Stimulated activated effector memory CD8-positive, alpha-beta T cell treated with anti-CD3 and anti-CD28 coated beads, Interleukin-12 subunit alpha, Interleukin-12 subunit beta, amount 100 ng/mL, for 72 hours (primary cell): ENCODE measurements at regions not wholly inside any gene's neighbourhood (a gene's known extent, or its start where the extent isn't known, plus 50 kb on each side); places are given as distances from the start of the nearest gene placed in this dataset.

ENCODE experiments used
- ATAC-seq: fragments of 150-1000 bp; cut with Tn5 transposase; 2 replicates; pipeline ENCODE4 v1.10.0; 2021
- DNase-seq, 2 donors: peaks; one replicate each; pipeline ENCODE4 v3.0.0; 2021 to 2022; ENCODE audit warnings: low spot score in 2 of 2
- H3K27ac Mint-ChIP-seq: one replicate; pipeline ENCODE4 v1.8.0; 2022; ENCODE audit warnings: mild to moderate bottlenecking, mixed read lengths
- H3K36me3 Mint-ChIP-seq: one replicate; pipeline ENCODE4 v1.8.0; 2022; ENCODE audit warnings: mild to moderate bottlenecking, mixed read lengths
- H3K4me1 Mint-ChIP-seq: one replicate; pipeline ENCODE4 v1.8.0; 2022; ENCODE audit warnings: mixed read lengths
- H3K4me3 Mint-ChIP-seq: one replicate; pipeline ENCODE4 v1.8.0; 2022; ENCODE audit warnings: mild to moderate bottlenecking, mixed read lengths
- H3K9me3 Mint-ChIP-seq: one replicate; pipeline ENCODE4 v1.8.0; 2022; ENCODE audit warnings: mixed read lengths

DNA sequence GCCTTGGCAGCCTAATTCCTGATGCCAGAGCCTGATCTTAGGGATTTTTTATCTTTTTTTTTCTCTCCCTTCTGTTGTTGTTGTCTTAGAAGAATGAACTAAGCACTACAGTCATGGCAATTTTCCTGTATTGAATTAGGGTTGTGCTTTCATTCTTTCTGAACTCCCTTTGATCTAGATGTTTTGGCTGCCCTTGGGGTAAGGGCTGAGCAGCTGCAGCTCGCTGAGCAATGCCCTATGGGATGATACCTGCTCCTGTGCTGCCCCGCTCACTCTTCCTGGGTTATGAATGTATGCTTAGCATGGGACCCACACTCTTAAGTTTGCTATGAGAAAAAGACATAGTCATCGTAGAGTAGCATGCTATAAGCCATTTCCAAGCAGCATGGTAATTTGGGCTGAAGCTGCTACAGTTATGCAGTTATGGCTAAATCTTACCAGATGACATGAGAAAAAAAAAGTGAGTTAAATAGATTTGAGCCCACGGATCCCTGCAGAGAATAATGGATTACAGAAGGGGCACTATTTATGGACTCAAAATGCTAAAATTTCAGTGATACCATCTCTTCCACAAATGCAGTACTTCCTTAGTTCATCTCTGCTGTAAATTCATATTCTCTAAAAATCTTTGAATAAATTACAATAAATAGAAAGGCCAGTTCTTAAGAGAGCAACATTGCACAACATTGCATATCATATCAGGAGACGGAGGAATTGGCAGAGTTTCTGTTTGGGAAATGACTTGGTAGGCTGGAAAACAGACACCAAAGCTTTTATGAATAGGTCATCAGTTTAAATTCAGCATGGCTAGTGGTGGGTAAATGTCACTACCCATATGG, 79.2 kb upstream of the PTHLH start:
- Mint-ChIP-seq H3K36me3 (no peaks in the 10 kb centered on the region), H3K4me1 (no peaks in the 10 kb centered on the region), H3K9me3 (peaks cover 2% of the 10 kb centered on the region), H3K27ac (no peak overlapping the region), H3K4me3 (no peak overlapping the region)
- no peak for DNase-seq
- ATAC-seq: no peak

DNA sequence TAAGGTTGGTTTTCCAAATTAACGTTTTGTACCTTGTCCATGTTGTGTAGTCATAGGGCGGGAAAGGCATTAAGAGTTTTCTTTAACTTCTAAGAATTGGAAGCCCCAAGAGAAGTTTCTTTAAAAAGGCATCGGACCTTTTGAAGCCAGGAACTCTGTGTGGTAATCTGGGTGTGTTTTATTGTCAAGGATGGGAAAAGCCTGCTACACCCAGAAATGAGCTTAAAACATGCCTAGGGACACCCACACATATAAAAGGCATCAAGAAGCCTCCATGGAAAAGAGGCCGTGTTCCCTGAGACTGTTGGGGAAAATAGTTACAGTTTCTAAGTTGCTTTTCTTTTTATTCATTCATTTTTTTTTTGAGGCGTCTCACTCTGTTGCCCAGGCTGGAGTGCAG, 81.0 kb upstream of the PTHLH start:
- DNase-seq: no peak
- H3K4me3 Mint-ChIP-seq: no peak overlapping the region
- H3K36me3 Mint-ChIP-seq: no peaks in the 10 kb centered on the region
- no peaks in the 10 kb centered on the region for H3K9me3 Mint-ChIP-seq
- no peak overlapping the region for H3K27ac Mint-ChIP-seq
- H3K4me1 Mint-ChIP-seq: no peaks in the 10 kb centered on the region
- ATAC-seq: no peak

- H3K9me3 Mint-ChIP-seq: no peaks in the 10 kb centered on the region
- no peak overlapping the region for H3K4me3 Mint-ChIP-seq
- no peaks in the 10 kb centered on the region for H3K36me3 Mint-ChIP-seq
- ATAC-seq: no peak
- DNase-seq: no peak
- H3K27ac Mint-ChIP-seq: no peak overlapping the region
- no peaks in the 10 kb centered on the region for H3K4me1 Mint-ChIP-seq
Observed at GRCh38 chr12:28054583-28054982, 82.0 kb upstream of the PTHLH start.

GRCh38 chr12:28057856-28058615, 85.5 kb upstream of the PTHLH start:
- Mint-ChIP-seq H3K4me1 (no peaks in the 10 kb centered on the region), H3K27ac (no peak overlapping the region), H3K36me3 (no peaks in the 10 kb centered on the region), H3K9me3 (no peaks in the 10 kb centered on the region), H3K4me3 (no peak overlapping the region)
- DNase-seq: no peak
- peak; percentile 84 for ATAC-seq

DNA sequence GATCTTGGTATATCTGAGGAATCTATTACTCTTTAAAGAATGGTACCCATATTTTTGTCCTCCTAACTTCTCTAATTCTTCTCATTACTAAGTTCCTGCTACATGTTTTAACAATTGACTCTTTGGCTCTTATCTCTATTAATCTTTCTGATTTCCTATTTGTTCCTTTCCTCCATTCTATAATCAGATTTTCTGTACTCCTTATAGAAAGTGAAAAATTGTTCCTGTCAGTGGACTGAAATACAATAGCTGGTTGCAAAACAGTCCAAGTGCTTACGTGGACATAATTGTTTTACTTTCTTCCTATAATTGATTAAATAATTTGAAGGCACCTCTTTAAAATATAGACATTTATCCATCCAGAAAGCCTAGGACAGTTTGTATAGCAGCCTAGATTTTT, 86.7 kb upstream of the PTHLH start:
- Mint-ChIP-seq H3K9me3 (no peaks in the 10 kb centered on the region), H3K27ac (no peak overlapping the region), H3K4me1 (no peaks in the 10 kb centered on the region), H3K36me3 (no peaks in the 10 kb centered on the region), H3K4me3 (no peak overlapping the region)
- no peak for DNase-seq
- ATAC-seq: no peak

GRCh38 chr12:28059668-28060067, 87.1 kb upstream of the PTHLH start:
- Mint-ChIP-seq H3K27ac (no peak overlapping the region), H3K36me3 (no peaks in the 10 kb centered on the region), H3K4me1 (no peaks in the 10 kb centered on the region), H3K4me3 (no peak overlapping the region), H3K9me3 (no peaks in the 10 kb centered on the region)
- DNase-seq (no peak), ATAC-seq (no peak)

DNA sequence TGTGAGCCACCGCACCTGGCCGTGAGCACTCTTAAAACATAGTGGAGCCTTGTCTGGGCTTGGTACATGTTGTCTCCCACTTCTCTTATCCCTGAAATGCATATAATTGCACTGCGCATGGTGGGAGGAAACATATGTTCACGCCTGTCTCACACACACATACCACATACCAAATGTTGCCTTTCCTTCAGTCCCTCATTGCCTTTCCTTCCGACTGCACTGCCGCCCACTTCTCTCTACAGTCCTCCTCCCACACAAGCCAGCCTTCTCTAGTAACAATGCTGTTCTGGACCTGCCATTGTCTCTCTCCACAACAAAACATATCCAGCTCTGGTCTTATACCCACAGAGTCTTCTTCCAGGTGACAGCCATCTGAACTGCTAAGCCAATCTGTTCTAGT, 88.3 kb upstream of the PTHLH start:
- no peak overlapping the region for H3K27ac Mint-ChIP-seq
- no peak for DNase-seq
- peaks cover under 1% of the 10 kb centered on the region for H3K4me1 Mint-ChIP-seq
- no peak overlapping the region for H3K4me3 Mint-ChIP-seq
- H3K9me3 Mint-ChIP-seq: no peaks in the 10 kb centered on the region
- ATAC-seq: no peak
- H3K36me3 Mint-ChIP-seq: no peaks in the 10 kb centered on the region

DNA sequence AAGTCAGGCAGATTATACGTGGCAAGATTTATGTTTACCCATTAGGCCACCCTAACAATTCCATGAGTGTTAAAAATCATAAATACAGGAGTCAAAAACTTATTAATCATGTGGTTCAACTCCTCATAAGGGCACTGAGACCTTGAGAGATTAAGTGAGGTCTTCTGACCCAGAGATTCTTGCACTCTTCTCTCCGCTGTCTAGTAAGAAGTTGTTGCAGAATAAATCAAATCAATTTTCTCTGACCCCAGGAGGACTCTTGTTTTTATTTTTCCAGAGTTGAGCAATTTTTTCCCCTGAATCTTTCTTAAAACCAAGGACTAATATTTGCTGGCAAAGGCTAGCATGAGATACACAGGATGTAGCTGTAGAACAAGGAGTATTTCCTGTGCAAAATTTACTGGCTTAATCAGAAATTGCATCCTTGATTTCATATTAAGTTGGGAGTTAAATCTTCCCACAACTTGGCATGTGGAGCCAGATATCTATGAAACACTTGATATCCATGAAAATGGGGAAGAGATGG, 90.9 kb upstream of the PTHLH start:
- ATAC-seq: no peak
- no peak overlapping the region for H3K4me3 Mint-ChIP-seq
- H3K27ac Mint-ChIP-seq: no peak overlapping the region
- DNase-seq: no peak
- no peaks in the 10 kb centered on the region for H3K9me3 Mint-ChIP-seq
- peaks cover 18% of the 10 kb centered on the region for H3K4me1 Mint-ChIP-seq
- H3K36me3 Mint-ChIP-seq: no peaks in the 10 kb centered on the region

DNA sequence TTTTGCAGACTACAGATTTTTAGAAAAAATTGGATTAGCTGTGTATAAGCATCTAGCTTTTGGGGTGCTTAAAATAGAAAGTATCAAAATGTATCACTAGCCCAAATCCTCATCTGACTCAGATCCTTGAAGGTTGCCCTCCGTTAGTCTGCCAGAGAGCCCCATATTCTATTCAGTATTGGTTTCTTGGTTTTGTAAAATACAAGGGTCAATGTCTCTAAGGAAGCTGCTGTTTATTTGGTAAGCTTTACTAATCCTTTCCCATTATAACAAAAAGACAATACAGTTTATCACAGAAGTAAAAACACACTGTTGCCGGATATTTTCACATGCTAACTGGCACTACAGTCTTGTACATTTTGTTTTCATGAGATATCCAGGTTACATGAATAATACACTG, 92.8 kb upstream of the PTHLH start:
- H3K4me3 Mint-ChIP-seq: no peak overlapping the region
- DNase-seq (no peak), ATAC-seq (peak; percentile 93)
- H3K4me1 Mint-ChIP-seq: peaks cover 18% of the 10 kb centered on the region
- no peak overlapping the region for H3K27ac Mint-ChIP-seq
- no peaks in the 10 kb centered on the region for H3K36me3 Mint-ChIP-seq
- no peaks in the 10 kb centered on the region for H3K9me3 Mint-ChIP-seq

GRCh38 chr12:28065889-28066630, 93.5 kb upstream of the PTHLH start:
- H3K27ac Mint-ChIP-seq: no peak overlapping the region

GRCh38 chr12:28066879-28067278, 94.3 kb upstream of the PTHLH start:
- Mint-ChIP-seq H3K9me3 (no peaks in the 10 kb centered on the region), H3K4me1 (peaks cover 18% of the 10 kb centered on the region), H3K4me3 (no peak overlapping the region), H3K36me3 (no peaks in the 10 kb centered on the region), H3K27ac (no peak overlapping the region)
- ATAC-seq (no peak), DNase-seq (no peak)

More at GRCh38 chr12:28065889-28066630, 93.5 kb upstream of the PTHLH start:
- Mint-ChIP-seq H3K36me3 (no peaks in the 10 kb centered on the region), H3K4me1 (peaks cover 18% of the 10 kb centered on the region), H3K4me3 (no peak overlapping the region), H3K9me3 (no peaks in the 10 kb centered on the region)
- ATAC-seq (peak; percentile 59), DNase-seq (no peak)

DNA sequence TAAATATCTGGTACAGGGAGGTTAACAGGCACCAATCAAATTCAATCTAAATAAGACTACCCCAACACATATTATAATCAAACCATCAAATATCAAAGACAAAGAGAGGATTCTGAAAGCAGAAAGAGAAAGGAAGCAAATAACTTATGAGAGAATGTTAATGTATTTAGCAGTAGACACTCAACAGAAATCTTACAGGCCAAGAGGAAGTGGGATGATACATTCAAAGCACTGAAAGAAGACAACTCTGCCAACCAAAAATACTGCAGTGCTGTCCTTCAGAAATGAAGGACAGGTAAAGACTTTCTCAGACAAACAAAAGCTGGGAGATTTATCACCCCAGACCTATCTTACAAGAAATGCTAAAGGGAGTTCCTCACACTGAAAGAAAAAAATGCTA, 95.9 kb upstream of the PTHLH start:
- no peak for ATAC-seq
- Mint-ChIP-seq H3K36me3 (no peaks in the 10 kb centered on the region), H3K4me1 (peaks cover 18% of the 10 kb centered on the region), H3K4me3 (no peak overlapping the region), H3K27ac (no peak overlapping the region), H3K9me3 (no peaks in the 10 kb centered on the region)
- no peak for DNase-seq

- peaks cover 11% of the 10 kb centered on the region for H3K4me1 Mint-ChIP-seq
- H3K36me3 Mint-ChIP-seq: no peaks in the 10 kb centered on the region
- H3K9me3 Mint-ChIP-seq: no peaks in the 10 kb centered on the region
- no peak overlapping the region for H3K27ac Mint-ChIP-seq
- no peak overlapping the region for H3K4me3 Mint-ChIP-seq
- DNase-seq: no peak
- ATAC-seq: peak; percentile 95
Observed at GRCh38 chr12:28079539-28079938, 107.0 kb upstream of the PTHLH start.

DNA sequence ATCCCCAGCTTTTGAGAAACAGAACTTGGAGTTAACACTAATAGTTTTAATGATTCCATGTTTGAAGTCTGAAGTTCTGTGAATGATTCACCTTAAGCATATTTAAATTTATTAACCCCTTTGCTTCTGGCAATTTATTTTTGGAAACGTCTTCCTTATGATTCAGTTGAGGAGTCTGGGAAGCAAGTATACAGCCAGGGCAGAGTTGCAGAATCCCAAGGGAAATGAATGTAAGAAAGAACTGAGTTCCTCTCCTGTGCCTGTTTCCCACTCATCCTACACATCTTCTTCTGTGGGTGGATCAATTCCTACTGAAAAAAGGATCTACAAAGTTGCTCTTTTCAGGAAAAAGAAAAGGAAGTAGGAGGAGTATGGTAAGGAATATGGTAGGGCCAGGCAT, 108.2 kb upstream of the CCDC91 start:
- Mint-ChIP-seq H3K27ac (no peak overlapping the region), H3K4me1 (peaks cover 24% of the 10 kb centered on the region), H3K4me3 (no peak overlapping the region), H3K36me3 (no peaks in the 10 kb centered on the region), H3K9me3 (no peaks in the 10 kb centered on the region)
- DNase-seq (no peak), ATAC-seq (no peak)

DNA sequence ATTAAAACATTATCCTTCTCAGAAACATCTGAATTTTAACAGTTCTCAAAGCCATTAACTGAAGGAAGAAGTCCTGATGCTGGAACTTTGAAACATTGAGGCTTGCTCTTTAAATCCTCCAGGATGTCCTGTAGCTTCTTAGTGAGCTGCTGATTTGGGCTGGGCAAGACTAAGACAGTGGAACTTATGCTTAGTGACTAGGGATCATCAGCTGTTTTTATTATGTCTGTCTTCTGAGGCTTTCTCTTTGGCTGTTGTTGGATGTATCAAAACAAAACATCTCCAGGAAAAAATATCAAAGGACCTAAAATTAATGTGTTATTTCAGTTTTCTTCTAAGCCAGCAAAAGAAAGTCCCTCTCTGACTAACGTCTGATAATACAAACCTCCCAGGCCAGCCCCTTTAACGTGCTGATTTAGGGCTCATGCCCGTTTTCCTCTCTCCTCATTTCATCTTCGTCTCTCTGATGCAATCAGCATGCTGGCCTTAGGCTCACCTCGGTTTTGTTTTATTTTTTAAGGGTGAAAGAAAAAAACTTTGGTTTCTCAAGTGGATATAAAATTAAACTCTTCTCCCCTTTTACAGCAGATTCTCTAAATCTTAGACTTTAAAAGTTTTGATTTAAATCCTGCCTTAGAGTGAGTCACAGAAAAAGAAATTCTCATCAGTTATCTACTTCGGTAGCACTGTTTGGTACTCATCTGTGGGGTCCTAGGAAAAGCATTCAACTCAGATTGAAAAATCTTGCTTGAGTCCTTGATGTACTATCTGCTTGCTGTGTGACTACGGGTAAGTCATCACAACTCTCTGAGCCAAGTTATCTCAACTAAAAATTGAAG, 106.2 kb upstream of the CCDC91 start:
- no peaks in the 10 kb centered on the region for H3K36me3 Mint-ChIP-seq
- H3K27ac Mint-ChIP-seq: no peak overlapping the region
- no peaks in the 10 kb centered on the region for H3K9me3 Mint-ChIP-seq
- ATAC-seq: no peak
- DNase-seq: no peak
- peaks cover 24% of the 10 kb centered on the region for H3K4me1 Mint-ChIP-seq
- no peak overlapping the region for H3K4me3 Mint-ChIP-seq
